Inferior parietal cortex (tissue), 1 donor: ENCODE measurements at regions not wholly inside any gene's neighbourhood (a gene's known extent, or its start where the extent isn't known, plus 50 kb on each side); places are given as distances from the start of the nearest gene placed in this dataset.

Experiments used
- DNase-seq: peaks from one replicate; pipeline ENCODE4 v3.0.0-alpha.2; 2016; ENCODE audit errors: extremely low spot score

- no peak for DNase-seq
These were observed 119.1 kb downstream of the IRF8 start for GRCh38 chr16:86018071-86018470.

GRCh38 chr16:86018487-86018886 is 119.5 kb downstream of the IRF8 start:
- DNase-seq, result no peak

GRCh38 chr16:86018941-86019340 is 120.0 kb downstream of the IRF8 start:
- no peak for DNase-seq

DNA sequence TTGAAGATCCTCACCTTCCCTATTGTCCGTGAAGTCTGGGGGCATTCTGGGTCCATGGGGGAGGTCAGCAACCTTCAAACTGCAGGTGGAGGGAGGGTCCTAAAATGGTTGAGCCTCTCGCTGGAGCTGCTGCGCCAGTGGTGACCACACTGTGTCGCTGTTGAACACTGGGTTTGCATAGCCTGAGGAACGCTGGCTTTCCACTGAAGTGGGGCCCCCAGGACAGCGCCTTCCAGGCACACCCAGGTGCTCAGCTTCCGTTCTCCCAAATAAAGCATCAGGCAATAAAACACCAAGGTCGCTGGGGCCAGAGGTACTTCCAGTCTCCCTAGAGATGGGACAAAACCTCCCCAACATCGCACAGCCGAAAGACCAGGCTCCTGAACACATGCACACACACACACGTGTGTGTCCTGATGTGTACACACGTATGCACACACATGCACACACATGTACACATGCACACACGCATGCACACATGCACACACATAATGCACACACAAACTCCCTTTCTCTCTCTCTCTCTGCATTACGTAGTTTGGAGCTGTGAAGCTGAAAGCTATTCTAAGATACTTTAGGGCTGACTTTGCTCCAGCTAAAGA is 120.6 kb downstream of the IRF8 start:
- no peak for DNase-seq

DNA sequence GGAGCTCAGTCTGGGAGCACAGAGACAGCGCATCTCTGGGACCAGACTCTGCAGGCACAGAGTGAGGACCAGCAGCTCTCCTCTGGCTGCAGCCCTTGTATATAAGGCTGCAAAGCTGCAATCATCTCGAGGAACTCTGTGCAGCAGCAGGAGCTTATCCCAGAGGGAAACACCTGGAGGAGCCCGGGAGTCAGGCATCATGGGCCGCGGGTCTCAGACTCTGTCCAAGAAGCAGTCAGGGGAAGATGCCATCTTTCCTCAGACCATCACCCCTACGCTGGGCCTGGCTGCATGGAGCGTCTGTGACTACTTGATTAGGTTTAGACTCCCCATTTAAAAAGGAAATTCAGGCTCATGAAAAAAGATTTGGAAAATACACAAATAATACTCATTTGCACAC is 122.0 kb downstream of the IRF8 start:
- DNase-seq, result no peak

GRCh38 chr16:86022381-86022960 is 123.5 kb downstream of the IRF8 start:
- DNase-seq, result no peak

DNA sequence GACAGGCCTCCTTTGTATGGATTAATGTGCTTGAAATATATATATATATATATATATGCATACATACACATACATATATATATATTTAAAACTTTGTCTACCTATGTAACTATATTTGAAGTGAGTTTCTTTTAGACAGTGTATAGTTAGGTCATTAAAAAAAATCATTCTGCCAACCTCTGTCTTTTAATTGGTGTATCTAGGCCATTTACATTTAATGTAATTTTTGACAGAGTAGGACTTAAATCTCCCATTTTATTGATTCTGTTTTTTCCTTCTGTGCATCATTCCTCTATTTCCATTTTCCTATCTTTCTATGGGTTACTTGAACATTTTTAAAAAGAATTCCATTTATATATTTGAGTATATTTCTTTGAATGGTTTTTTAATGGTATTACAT is 125.2 kb downstream of the IRF8 start:
- no peak for DNase-seq

GRCh38 chr16:86025706-86026105 is 126.7 kb downstream of the IRF8 start:
- DNase-seq, result no peak

DNA sequence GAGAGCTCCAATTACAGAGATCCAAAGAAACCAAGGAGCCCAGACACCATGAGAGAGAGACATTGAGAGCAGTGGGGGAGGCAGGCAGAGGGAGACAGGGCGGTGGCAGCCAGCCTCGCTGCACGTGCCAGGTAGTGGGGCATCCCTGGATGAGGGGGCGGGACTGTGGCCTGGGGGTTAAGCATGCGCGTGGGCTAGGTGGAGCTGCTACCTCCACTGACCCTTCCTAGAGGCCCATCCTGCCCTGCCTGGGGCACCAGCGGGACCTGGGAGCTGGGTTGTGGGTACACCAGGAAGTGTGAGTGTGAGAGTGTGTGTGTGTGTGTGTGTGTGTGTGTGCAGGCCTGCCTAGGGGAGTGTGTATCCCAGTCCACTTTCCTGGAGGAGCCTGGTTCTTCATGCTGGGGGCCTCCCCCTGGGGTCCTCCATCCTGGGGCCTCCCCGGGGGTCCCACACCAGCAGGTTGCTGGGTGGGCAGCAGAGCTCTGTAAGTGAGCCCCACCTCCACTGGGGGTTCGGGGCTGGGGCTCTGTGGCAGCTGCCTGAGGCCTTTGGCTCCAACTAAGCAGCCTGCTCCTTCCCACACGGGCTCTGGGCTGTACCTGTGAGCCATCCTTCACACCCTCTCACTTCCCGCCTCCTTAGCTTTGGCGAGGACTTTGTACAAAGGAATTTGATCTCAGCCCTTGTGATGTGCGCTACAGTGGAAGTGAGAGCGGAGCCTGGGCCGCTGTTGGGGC is 127.4 kb downstream of the IRF8 start:
- DNase-seq, result no peak

- DNase-seq, result no peak
These were observed 128.0 kb downstream of the IRF8 start for GRCh38 chr16:86026916-86027315.

DNA sequence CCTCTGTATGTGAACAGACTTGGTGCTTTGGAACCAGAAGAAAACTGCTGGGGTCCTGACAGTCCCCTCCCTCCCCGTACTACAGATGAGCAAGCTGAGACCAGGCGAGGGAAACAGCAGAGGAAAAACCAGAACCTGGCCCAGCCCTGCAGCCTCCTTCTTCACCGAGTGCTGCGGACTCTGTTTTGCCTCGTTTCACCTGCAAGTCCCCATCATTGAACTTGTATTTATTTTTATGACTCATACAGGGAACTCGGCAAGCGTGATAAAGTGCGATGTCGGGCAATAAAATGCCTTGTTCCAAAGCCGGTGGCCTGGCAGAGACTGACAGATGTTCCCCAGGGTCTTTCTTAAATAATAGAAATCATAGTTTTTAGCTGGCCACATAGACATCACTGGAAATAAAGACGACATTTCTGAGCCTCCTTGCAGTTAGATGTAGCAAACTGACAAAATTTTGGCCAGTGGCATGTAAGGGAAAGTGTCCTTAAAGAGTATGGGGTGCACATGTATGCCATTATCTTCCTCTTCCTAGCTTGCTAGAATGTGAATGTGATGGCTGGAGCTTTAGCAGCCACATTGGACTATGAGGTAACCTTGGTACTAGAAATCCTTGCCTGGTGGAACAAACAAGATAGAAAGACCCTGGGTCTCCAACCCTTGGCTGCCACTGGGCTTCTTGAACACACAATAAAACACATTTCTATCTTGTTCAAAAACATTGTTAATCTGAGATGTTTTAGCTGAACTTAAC is 128.6 kb downstream of the IRF8 start:
- no peak for DNase-seq

GRCh38 chr16:86029131-86029741 is 130.3 kb downstream of the IRF8 start:
- peak; percentile 14 for DNase-seq

DNA sequence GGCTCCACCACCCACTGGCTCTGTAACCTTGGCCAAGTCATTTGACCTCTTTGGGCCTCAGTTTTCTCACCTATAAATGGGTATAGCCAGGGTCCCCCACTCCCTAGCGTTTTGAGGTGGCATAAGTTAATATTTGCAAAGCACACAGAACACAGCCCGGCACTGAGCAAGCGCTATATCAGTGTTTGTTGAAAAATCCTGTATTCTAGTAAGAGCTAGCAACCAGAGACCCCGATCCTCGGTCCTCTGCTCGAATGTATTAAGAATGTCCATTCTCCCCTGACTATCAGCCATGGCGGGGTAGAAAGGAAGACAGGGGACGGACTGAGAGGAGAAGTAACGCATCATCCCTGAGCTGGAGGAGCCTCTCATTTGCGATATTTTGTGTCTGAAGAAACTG is 131.2 kb downstream of the IRF8 start:
- no peak for DNase-seq

- no peak for DNase-seq
These were observed 132.2 kb downstream of the IRF8 start for GRCh38 chr16:86031141-86031678.

DNA sequence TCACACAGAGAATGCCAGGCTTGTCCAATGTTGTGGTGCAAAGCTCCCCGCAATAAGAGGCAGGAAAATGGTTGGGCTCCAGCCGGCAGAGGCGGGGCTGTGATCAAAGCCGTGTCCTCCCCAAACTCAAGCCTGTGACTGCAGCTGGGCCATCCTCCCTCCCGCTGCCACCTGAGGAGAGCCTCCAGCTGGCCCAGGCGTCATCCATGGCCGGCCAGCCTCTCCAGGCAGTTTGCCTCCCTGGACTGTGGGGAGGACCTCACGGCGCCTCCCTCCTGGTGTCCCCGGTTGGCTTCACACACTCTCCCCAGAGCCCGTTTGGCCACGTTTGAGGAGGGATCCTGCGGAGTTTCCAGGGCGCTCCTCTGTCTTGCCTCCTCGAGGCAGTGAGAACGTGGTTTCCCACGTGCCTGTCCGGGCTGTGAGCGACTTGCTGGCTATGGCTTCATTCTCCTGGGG is 134.1 kb downstream of the IRF8 start:
- no peak for DNase-seq

GRCh38 chr16:86033971-86034370 is 135.0 kb downstream of the IRF8 start:
- DNase-seq, result no peak

GRCh38 chr16:86034421-86034919 is 135.5 kb downstream of the IRF8 start:
- no peak for DNase-seq

DNA sequence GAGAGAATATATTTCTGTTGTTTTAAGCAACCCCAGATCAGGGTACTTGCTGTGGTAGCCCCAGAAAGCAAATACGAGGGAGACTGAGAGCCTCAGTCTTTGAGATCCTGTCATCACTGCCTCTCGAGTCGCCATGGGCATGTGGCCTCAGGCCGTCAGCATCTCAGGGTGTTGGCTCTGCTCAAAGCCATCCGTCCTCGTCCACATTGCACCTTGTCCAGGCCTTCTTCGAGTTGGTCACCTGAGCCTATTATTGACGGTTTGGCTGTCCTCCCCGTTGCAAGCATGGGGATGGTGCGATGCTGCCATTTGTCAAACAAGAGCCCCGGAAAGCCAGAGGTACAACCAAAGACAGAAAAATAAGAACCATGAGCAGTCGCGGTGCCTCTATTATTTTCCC is 136.9 kb downstream of the IRF8 start:
- no peak for DNase-seq

DNA sequence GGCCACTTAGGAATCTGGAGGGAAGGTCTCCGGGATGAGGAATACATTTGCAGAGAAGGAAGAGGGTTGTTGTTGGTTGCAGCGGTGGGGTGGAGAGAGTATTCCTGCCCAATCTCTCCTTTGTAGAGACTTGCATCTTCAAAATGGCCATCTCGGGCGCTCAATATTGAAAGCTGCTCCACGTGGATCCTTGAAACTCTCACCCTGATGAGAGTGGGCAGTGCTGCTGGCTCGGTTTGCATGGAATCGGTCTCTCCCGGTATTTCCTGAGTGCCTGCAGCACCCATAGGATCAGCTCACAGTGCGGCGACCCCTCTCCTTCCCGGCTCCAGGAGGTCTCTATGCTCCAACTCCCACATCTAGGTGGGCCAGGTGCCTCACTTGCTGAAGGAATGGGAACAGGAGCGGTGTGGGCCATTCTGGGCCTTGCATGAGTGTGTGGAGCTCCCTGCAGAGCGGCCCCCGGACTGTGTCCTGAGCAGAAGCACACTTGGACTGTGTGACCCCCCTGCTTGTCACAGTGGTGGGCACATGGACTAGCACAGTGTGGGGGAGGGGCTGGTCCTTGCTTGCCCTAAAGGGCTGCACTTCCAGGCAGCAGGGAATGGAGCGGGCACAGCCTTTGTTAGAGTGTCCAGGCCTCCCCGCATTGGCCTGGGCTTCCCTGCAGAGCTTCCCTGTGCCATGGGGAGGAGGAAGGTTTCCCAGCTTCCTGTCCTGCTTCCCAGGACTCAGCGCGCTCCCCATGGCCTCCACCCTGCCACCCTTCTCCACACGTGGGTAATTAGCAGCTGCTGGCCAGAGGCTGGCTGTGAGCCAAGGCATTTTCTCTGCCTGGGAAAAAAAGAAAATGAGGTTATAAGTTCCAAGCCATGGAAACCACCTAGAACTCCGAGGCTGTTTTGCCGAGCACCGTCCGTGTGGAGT is 139.3 kb downstream of the IRF8 start:
- DNase-seq, result no peak

- no peak for DNase-seq
These were observed 140.0 kb downstream of the IRF8 start for GRCh38 chr16:86038926-86039310.

GRCh38 chr16:86039606-86040005 is 140.6 kb downstream of the IRF8 start:
- DNase-seq, result no peak
